Liver (tissue), 7 donors: ENCODE measurements at regions not wholly inside any gene's neighbourhood (a gene's known extent, or its start where the extent isn't known, plus 50 kb on each side); places are given as distances from the start of the nearest gene placed in this dataset.

ENCODE experiments used
- DNase-seq: peaks from one replicate; pipeline ENCODE4 v3.0.0-alpha.2; 2017; ENCODE audit warnings: low spot score
- H3K27ac ChIP-seq, 2 donors: one replicate each; pipeline ENCODE4 v1.7.0; 2013; ENCODE audit warnings: inconsistent platforms in 2 of 2, low read length in 2 of 2, control low read depth in 1 of 2, low read depth in 1 of 2, mild to moderate bottlenecking in 1 of 2
- H3K27me3 ChIP-seq, 4 donors: one replicate each; pipeline versions ENCODE4 v1.6.1 to v1.7.0; 2013; ENCODE audit warnings: low read length in 3 of 4, inconsistent platforms in 1 of 4, mild to moderate bottlenecking in 1 of 4, moderate library complexity in 1 of 4; ENCODE audit not compliant: control insufficient read depth in 4 of 4, insufficient read depth in 4 of 4
- H3K36me3 ChIP-seq, 4 donors: one replicate each; pipeline versions ENCODE4 v1.6.1 to v1.7.0; 2013; ENCODE audit warnings: low read length in 3 of 4, mild to moderate bottlenecking in 3 of 4, low read depth in 1 of 4, moderate library complexity in 1 of 4; ENCODE audit not compliant: control insufficient read depth in 4 of 4, insufficient read depth in 3 of 4
- H3K4me1 ChIP-seq, 4 donors: one replicate each; pipeline versions ENCODE4 v1.6.1 to v1.7.0; 2013; ENCODE audit warnings: low read length in 3 of 4, mild to moderate bottlenecking in 3 of 4, moderate library complexity in 1 of 4; ENCODE audit not compliant: control insufficient read depth in 4 of 4, insufficient read depth in 4 of 4
- H3K4me3 ChIP-seq, 3 donors: one replicate each; pipeline versions ENCODE4 v1.6.1 to v1.7.0; 2013; ENCODE audit warnings: low read length in 3 of 3, control low read depth in 1 of 3, low read depth in 1 of 3, mild to moderate bottlenecking in 1 of 3
- H3K9ac ChIP-seq, 2 donors: one replicate each; pipeline ENCODE4 v1.7.0; 2013; ENCODE audit warnings: low read length in 2 of 2, mild to moderate bottlenecking in 2 of 2, moderate library complexity in 2 of 2, control low read depth in 1 of 2, low read depth in 1 of 2
- H3K9me3 ChIP-seq, 4 donors: one replicate each; pipeline versions ENCODE4 v1.6.1 to v1.7.0; 2013; ENCODE audit warnings: low read length in 3 of 4; ENCODE audit not compliant: control insufficient read depth in 4 of 4
- EGR1 ChIP-seq, 2 donors: IDR thresholded peaks; 2 replicates each; pipeline ENCODE4 v1.6.1; 2016 to 2018; ENCODE audit warnings: antibody characterized with exemption in 2 of 2, low read depth in 2 of 2
- FOXA1 ChIP-seq: IDR thresholded peaks from 2 replicates; pipeline ENCODE4 v1.6.1; 2016; ENCODE audit warnings: antibody characterized with exemption
- FOXA2 ChIP-seq: IDR thresholded peaks from 2 replicates; pipeline ENCODE4 v1.6.1; 2016; ENCODE audit warnings: antibody characterized with exemption
- GABPA ChIP-seq, 2 donors: IDR thresholded peaks in 1 of 2; conservative IDR thresholded peaks in 1 of 2; 2 replicates each; pipeline ENCODE4 v1.6.1; 2016; ENCODE audit warnings: antibody characterized with exemption in 2 of 2, mild to moderate bottlenecking in 1 of 2, moderate library complexity in 1 of 2
- HNF4A ChIP-seq, 2 donors: conservative IDR thresholded peaks; 2 replicates each; pipeline ENCODE4 v1.6.1; 2016; ENCODE audit warnings: antibody characterized with exemption in 2 of 2, mild to moderate bottlenecking in 2 of 2
- HNF4G ChIP-seq: IDR thresholded peaks from 2 replicates; pipeline ENCODE4 v1.6.1; 2016; ENCODE audit warnings: antibody characterized with exemption
- JUND ChIP-seq, 2 donors: IDR thresholded peaks; 2 replicates each; pipeline ENCODE4 v1.6.1; 2016; ENCODE audit warnings: antibody characterized with exemption in 2 of 2
- NR2F2 ChIP-seq: IDR thresholded peaks from 2 replicates; pipeline ENCODE4 v1.6.1; 2016; ENCODE audit warnings: antibody characterized with exemption
- RAD21 ChIP-seq, 2 donors: IDR thresholded peaks; 2 replicates each; pipeline ENCODE4 v1.6.1; 2016; ENCODE audit warnings: antibody characterized with exemption in 2 of 2, mild to moderate bottlenecking in 2 of 2
- RXRA ChIP-seq, 2 donors: IDR thresholded peaks; 2 replicates each; pipeline ENCODE4 v1.6.1; 2017 to 2018; ENCODE audit warnings: antibody characterized with exemption in 2 of 2, mild to moderate bottlenecking in 1 of 2
- SP1 ChIP-seq: IDR thresholded peaks from 2 replicates; pipeline ENCODE4 v1.6.1; 2018; ENCODE audit warnings: antibody characterized with exemption, mild to moderate bottlenecking
- YY1 ChIP-seq: IDR thresholded peaks from 2 replicates; pipeline ENCODE4 v1.6.1; 2016; ENCODE audit warnings: antibody characterized with exemption, mild to moderate bottlenecking
- WGBS: extraction: QIAGEN DNeasy Blood & Tissue Kit; methylation state at CpG from one replicate; pipeline ENCODE4 v1.1.7; 2013; 5-methylcytosine and 5-hydroxymethylcytosine counted together
- TF ChIP-seq, protein P1 (sequence below): IDR thresholded peaks from 2 replicates; pipeline ENCODE4 v1.6.1; 2016; ENCODE audit warnings: antibody characterized with exemption, mild to moderate bottlenecking
- TF ChIP-seq, protein P2 (sequence below): IDR thresholded peaks from 2 replicates; pipeline ENCODE4 v1.6.1; 2016; ENCODE audit warnings: antibody characterized with exemption
- TF ChIP-seq, protein P3 (sequence below): IDR thresholded peaks from 2 replicates; pipeline ENCODE4 v1.6.1; 2016; ENCODE audit warnings: antibody characterized with exemption
- donor health status: healthy.
- donor health status: healthy.
- donor health status: healthy.
- donor health status: healthy.

DNA sequence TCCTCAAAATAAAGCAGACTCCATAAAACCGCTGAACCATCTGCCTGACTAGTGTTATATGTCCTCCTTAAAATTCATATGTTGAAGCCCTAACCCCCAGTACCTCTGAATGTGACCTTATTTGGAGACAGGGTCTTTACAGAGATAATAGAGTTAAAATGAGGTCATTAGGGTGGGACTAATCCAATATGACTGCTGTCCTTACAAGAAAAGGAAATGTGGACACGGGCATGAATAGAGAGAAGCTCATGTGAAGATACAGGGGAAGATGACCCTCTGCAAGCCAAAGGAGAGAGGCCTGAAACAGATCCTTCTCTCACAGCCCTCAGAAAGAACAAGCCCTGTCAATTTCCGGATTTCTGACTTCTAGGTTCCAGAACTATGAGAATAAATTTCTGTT lies 82.0 kb upstream of the KLHL13 start:
- H3K36me3 ChIP-seq = no peaks in the 10 kb centered on the region
- no peak for DNase-seq
- H3K27me3 ChIP-seq = no peaks in the 10 kb centered on the region
- H3K4me1 ChIP-seq = no peaks in the 10 kb centered on the region
- H3K27ac ChIP-seq = no peak overlapping the region
- H3K9ac ChIP-seq = no peak overlapping the region
- H3K4me3 ChIP-seq = no peak overlapping the region
- WGBS = 81% methylated on average over 3 of the region's 3 CpGs
- H3K9me3 ChIP-seq = peaks cover 0 to 1% (median 0%) of the 10 kb centered on the region in 4 donors
- TF ChIP-seq, protein P1, sequence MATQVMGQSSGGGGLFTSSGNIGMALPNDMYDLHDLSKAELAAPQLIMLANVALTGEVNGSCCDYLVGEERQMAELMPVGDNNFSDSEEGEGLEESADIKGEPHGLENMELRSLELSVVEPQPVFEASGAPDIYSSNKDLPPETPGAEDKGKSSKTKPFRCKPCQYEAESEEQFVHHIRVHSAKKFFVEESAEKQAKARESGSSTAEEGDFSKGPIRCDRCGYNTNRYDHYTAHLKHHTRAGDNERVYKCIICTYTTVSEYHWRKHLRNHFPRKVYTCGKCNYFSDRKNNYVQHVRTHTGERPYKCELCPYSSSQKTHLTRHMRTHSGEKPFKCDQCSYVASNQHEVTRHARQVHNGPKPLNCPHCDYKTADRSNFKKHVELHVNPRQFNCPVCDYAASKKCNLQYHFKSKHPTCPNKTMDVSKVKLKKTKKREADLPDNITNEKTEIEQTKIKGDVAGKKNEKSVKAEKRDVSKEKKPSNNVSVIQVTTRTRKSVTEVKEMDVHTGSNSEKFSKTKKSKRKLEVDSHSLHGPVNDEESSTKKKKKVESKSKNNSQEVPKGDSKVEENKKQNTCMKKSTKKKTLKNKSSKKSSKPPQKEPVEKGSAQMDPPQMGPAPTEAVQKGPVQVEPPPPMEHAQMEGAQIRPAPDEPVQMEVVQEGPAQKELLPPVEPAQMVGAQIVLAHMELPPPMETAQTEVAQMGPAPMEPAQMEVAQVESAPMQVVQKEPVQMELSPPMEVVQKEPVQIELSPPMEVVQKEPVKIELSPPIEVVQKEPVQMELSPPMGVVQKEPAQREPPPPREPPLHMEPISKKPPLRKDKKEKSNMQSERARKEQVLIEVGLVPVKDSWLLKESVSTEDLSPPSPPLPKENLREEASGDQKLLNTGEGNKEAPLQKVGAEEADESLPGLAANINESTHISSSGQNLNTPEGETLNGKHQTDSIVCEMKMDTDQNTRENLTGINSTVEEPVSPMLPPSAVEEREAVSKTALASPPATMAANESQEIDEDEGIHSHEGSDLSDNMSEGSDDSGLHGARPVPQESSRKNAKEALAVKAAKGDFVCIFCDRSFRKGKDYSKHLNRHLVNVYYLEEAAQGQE = no peak
- TF ChIP-seq, protein P2, sequence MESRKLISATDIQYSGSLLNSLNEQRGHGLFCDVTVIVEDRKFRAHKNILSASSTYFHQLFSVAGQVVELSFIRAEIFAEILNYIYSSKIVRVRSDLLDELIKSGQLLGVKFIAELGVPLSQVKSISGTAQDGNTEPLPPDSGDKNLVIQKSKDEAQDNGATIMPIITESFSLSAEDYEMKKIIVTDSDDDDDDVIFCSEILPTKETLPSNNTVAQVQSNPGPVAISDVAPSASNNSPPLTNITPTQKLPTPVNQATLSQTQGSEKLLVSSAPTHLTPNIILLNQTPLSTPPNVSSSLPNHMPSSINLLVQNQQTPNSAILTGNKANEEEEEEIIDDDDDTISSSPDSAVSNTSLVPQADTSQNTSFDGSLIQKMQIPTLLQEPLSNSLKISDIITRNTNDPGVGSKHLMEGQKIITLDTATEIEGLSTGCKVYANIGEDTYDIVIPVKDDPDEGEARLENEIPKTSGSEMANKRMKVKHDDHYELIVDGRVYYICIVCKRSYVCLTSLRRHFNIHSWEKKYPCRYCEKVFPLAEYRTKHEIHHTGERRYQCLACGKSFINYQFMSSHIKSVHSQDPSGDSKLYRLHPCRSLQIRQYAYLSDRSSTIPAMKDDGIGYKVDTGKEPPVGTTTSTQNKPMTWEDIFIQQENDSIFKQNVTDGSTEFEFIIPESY = no peak
- TF ChIP-seq RAD21 (IDR thresholded peaks at IDR 0.05) (no peak), HNF4G (no peak)

DNA sequence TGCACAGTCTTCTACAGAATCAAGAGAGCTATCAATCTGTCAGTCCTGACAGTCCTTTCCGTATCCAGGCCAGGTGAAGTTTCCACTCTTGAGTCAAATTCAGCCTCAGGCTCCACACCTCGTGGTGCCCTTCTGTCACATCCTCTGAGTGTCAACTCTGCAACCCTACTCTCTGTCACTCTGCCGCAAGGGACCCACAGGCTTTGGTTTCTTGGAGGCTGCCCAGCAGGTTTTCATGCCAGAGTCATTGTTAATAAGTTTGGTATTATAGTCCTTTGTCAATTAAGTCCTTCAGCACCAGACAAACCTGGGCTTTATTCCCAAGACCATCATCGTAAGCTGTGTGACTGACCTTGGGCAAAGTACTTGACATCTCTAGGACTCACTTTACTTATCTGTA lies 83.4 kb upstream of the KLHL13 start:
- 75% methylated on average over 4 of the region's 4 CpGs for WGBS
- Histone ChIP-seq H3K4me1 (no peaks in the 10 kb centered on the region), H3K9me3 (peaks cover 0 to 1% (median 0%) of the 10 kb centered on the region in 4 donors), H3K9ac (no peak overlapping the region), H3K27ac (no peak overlapping the region), H3K36me3 (no peaks in the 10 kb centered on the region), H3K27me3 (no peaks in the 10 kb centered on the region), H3K4me3 (no peak overlapping the region)
- no peak for TF ChIP-seq YY1
- no peak for TF ChIP-seq SP1
- no peak for TF ChIP-seq JUND (IDR thresholded peaks at IDR 0.05)
- TF ChIP-seq, protein P2 = no peak
- no peak for TF ChIP-seq GABPA (IDR thresholded peaks at IDR 0.05 in 1 of 2, conservative IDR thresholded peaks at IDR 0.05 in 1 of 2)
- no peak for TF ChIP-seq NR2F2
- no peak for TF ChIP-seq HNF4G
- no peak for TF ChIP-seq FOXA2
- TF ChIP-seq, protein P3, sequence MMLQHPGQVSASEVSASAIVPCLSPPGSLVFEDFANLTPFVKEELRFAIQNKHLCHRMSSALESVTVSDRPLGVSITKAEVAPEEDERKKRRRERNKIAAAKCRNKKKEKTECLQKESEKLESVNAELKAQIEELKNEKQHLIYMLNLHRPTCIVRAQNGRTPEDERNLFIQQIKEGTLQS = no peak
- TF ChIP-seq, protein P1 = no peak
- TF ChIP-seq RXRA (IDR thresholded peaks at IDR 0.05) = no peak
- TF ChIP-seq EGR1 (IDR thresholded peaks at IDR 0.05; ENCODE audit: low read depth in 2 of 2) = no peak
- no peak for TF ChIP-seq FOXA1
- no peak for TF ChIP-seq HNF4A (conservative IDR thresholded peaks at IDR 0.05)
- TF ChIP-seq RAD21 (IDR thresholded peaks at IDR 0.05) = no peak
- no peak for DNase-seq
